SK-N-SH treated with all-trans-retinoic acid at 6 μM for 48 hours (cell line): ENCODE measurements at regions not wholly inside any gene's neighbourhood (a gene's known extent, or its start where the extent isn't known, plus 50 kb on each side); places are given as distances from the start of the nearest gene placed in this dataset.

Experiments
- ATAC-seq: fragments of 200-7000 bp; cut with Tn5 transposase; 3 replicates; pipeline ENCODE4 v1.9.1; 2020; ENCODE audit warnings: mild to moderate bottlenecking, moderate library complexity
- ARNTL ChIP-seq: fragments of 450-650 bp; formaldehyde crosslinking; IDR thresholded peaks from 2 replicates; pipeline ENCODE4 v1.5.0; 2020; ENCODE audit warnings: low read depth, mild to moderate bottlenecking, moderate library complexity, borderline replicate concordance
- BACH2 ChIP-seq: fragments of 250-450 bp; sonication (Bioruptor Pico); IDR thresholded peaks from 2 replicates; pipeline ENCODE4 v1.9.0; 2021; ENCODE audit warnings: mild to moderate bottlenecking, borderline replicate concordance
- CSDC2 ChIP-seq: fragments of 250-450 bp; sonication (Bioruptor Pico); IDR thresholded peaks from 2 replicates; pipeline ENCODE4 v1.5.0; 2020; ENCODE audit warnings: mild to moderate bottlenecking, moderate library complexity
- ESRRG ChIP-seq: fragments of 250-450 bp; sonication (Bioruptor Pico); IDR thresholded peaks from 2 replicates; pipeline ENCODE4 v1.6.1; 2021; ENCODE audit warnings: mild to moderate bottlenecking
- GLIS3 ChIP-seq: fragments of 250-450 bp; sonication (Bioruptor Pico); IDR thresholded peaks from 2 replicates; pipeline ENCODE4 v1.5.0; 2020; ENCODE audit warnings: mild to moderate bottlenecking, moderate library complexity
- ISL1 ChIP-seq: fragments of 250-450 bp; sonication (Bioruptor Pico); IDR thresholded peaks from 2 replicates; pipeline ENCODE4 v2.1.2; 2022; ENCODE audit warnings: mild to moderate bottlenecking, moderate library complexity
- OSR1 ChIP-seq: fragments of 250-450 bp; sonication (Bioruptor Pico); IDR thresholded peaks from 2 replicates; pipeline ENCODE4 v1.8.0; 2022; ENCODE audit warnings: moderate library complexity, mild to moderate bottlenecking, inconsistent platforms
- PPARA ChIP-seq: fragments of 250-450 bp; sonication (Bioruptor Pico); IDR thresholded peaks from 2 replicates; pipeline ENCODE4 v1.5.0; 2020; ENCODE audit warnings: mild to moderate bottlenecking, borderline replicate concordance
- RARB ChIP-seq: fragments of 250-450 bp; sonication (Bioruptor Pico); IDR thresholded peaks from 2 replicates; pipeline ENCODE4 v1.8.0; 2021; ENCODE audit warnings: mild to moderate bottlenecking, moderate library complexity
- SNAI2 ChIP-seq: fragments of 250-450 bp; sonication (Bioruptor Pico); IDR thresholded peaks from 2 replicates; pipeline ENCODE4 v1.5.0; 2020; ENCODE audit warnings: mild to moderate bottlenecking, moderate library complexity
- TCF4 ChIP-seq: fragments of 250-450 bp; sonication (Bioruptor Pico); IDR thresholded peaks from 2 replicates; pipeline ENCODE4 v1.8.0; 2021; ENCODE audit warnings: mild to moderate bottlenecking, moderate library complexity, borderline replicate concordance
- TOX ChIP-seq: fragments of 250-450 bp; sonication (Bioruptor Pico); IDR thresholded peaks from 2 replicates; pipeline ENCODE4 v1.8.0; 2021; ENCODE audit warnings: mild to moderate bottlenecking, moderate library complexity, borderline replicate concordance
- ZC3H10 ChIP-seq: fragments of 250-450 bp; sonication (Bioruptor Pico); IDR thresholded peaks from 2 replicates; pipeline ENCODE4 v1.5.1; 2021; ENCODE audit warnings: mild to moderate bottlenecking, moderate library complexity
- ZFP3 ChIP-seq: fragments of 250-450 bp; sonication (Bioruptor Pico); IDR thresholded peaks from 2 replicates; pipeline ENCODE4 v1.5.0; 2020; ENCODE audit warnings: mild to moderate bottlenecking, moderate library complexity
- ZFP30 ChIP-seq: fragments of 450-650 bp; formaldehyde crosslinking; IDR thresholded peaks from 2 replicates; pipeline ENCODE4 v1.5.0; 2022; ENCODE audit warnings: mild to moderate bottlenecking, moderate library complexity
- ZNF565 ChIP-seq: fragments of 450-650 bp; formaldehyde crosslinking; conservative IDR thresholded peaks from 2 replicates; pipeline ENCODE4 v1.5.0; 2020; ENCODE audit warnings: low read depth, mild to moderate bottlenecking, moderate library complexity
- ZNF70 ChIP-seq: fragments of 450-650 bp; formaldehyde crosslinking; IDR thresholded peaks from 2 replicates; pipeline ENCODE4 v1.5.0; 2020; ENCODE audit warnings: mild to moderate bottlenecking, moderate library complexity
- ZNF8 ChIP-seq: fragments of 450-650 bp; formaldehyde crosslinking; IDR thresholded peaks from 2 replicates; pipeline ENCODE4 v1.5.0; 2020; ENCODE audit warnings: mild to moderate bottlenecking, moderate library complexity
- TF ChIP-seq, protein P1 (sequence below): fragments of 250-450 bp; sonication (Bioruptor Pico); IDR thresholded peaks from 2 replicates; pipeline ENCODE4 v1.5.0; 2020; ENCODE audit warnings: mild to moderate bottlenecking, moderate library complexity
- TF ChIP-seq, protein P2 (sequence below): fragments of 250-450 bp; sonication (Bioruptor Pico); IDR thresholded peaks from 2 replicates; pipeline ENCODE4 v1.5.1; 2020; ENCODE audit warnings: low read depth, mild to moderate bottlenecking, moderate library complexity
- TF ChIP-seq, protein P3 (sequence below): fragments of 250-450 bp; sonication (Bioruptor Pico); IDR thresholded peaks from 2 replicates; pipeline ENCODE4 v1.8.0; 2020; ENCODE audit warnings: mild to moderate bottlenecking, moderate library complexity, borderline replicate concordance
- TF ChIP-seq, protein P4 (sequence below): fragments of 250-450 bp; sonication (Bioruptor Pico); IDR thresholded peaks from 2 replicates; pipeline ENCODE4 v1.8.0; 2021; ENCODE audit warnings: low read depth, mild to moderate bottlenecking, moderate library complexity, borderline replicate concordance
- TF ChIP-seq, protein P5 (sequence below): fragments of 250-450 bp; sonication (Bioruptor Pico); IDR thresholded peaks from 2 replicates; pipeline ENCODE4 v1.5.1; 2021; ENCODE audit warnings: mild to moderate bottlenecking, moderate library complexity

DNA sequence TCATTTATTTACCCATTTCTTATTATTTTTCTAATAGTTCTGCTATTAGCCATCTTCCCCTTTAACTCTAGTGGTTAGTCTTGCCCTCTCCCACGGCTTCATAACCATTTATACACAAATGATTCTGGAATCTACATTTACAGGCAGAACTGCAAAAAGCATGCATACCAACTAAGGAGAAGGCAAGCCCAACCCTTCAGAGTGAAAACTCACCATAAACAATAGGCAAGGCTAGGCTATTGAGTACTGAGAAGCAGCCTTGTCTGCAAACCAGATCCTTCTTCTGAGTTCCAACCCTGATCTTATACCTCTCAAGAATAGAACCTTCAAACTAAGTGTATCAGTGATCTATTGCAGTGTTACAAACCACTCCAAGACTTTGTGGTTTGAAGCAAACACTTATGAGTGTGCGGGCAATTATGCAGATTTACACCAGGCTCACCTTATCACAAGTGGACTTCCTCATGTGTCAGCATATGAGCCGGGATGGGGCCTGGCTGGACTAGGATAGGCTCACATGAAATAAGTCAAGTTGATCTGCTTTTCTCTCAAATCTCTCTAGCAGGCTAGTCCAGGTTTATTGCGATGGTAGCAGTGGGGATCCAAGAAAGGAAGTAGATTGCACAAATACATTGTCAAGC lies 896.9 kb upstream of the PHF14 start:
- no peak for ATAC-seq
- no peak for TF ChIP-seq TOX (CRISPR knock-in tag)
- TF ChIP-seq ZNF70 (CRISPR knock-in tag), result no peak
- no peak for TF ChIP-seq ZC3H10 (CRISPR knock-in tag)
- no peak for TF ChIP-seq SNAI2 (CRISPR knock-in tag)
- TF ChIP-seq ZNF565 (CRISPR knock-in tag), result no peak
- no peak for TF ChIP-seq BACH2 (CRISPR knock-in tag)
- TF ChIP-seq, protein P1, sequence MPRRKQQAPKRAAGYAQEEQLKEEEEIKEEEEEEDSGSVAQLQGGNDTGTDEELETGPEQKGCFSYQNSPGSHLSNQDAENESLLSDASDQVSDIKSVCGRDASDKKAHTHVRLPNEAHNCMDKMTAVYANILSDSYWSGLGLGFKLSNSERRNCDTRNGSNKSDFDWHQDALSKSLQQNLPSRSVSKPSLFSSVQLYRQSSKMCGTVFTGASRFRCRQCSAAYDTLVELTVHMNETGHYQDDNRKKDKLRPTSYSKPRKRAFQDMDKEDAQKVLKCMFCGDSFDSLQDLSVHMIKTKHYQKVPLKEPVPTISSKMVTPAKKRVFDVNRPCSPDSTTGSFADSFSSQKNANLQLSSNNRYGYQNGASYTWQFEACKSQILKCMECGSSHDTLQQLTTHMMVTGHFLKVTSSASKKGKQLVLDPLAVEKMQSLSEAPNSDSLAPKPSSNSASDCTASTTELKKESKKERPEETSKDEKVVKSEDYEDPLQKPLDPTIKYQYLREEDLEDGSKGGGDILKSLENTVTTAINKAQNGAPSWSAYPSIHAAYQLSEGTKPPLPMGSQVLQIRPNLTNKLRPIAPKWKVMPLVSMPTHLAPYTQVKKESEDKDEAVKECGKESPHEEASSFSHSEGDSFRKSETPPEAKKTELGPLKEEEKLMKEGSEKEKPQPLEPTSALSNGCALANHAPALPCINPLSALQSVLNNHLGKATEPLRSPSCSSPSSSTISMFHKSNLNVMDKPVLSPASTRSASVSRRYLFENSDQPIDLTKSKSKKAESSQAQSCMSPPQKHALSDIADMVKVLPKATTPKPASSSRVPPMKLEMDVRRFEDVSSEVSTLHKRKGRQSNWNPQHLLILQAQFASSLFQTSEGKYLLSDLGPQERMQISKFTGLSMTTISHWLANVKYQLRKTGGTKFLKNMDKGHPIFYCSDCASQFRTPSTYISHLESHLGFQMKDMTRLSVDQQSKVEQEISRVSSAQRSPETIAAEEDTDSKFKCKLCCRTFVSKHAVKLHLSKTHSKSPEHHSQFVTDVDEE (CRISPR knock-in tag), result no peak
- TF ChIP-seq GLIS3 (CRISPR knock-in tag), result no peak
- no peak for TF ChIP-seq ISL1 (CRISPR knock-in tag)
- TF ChIP-seq OSR1 (CRISPR knock-in tag), result no peak
- TF ChIP-seq, protein P2, sequence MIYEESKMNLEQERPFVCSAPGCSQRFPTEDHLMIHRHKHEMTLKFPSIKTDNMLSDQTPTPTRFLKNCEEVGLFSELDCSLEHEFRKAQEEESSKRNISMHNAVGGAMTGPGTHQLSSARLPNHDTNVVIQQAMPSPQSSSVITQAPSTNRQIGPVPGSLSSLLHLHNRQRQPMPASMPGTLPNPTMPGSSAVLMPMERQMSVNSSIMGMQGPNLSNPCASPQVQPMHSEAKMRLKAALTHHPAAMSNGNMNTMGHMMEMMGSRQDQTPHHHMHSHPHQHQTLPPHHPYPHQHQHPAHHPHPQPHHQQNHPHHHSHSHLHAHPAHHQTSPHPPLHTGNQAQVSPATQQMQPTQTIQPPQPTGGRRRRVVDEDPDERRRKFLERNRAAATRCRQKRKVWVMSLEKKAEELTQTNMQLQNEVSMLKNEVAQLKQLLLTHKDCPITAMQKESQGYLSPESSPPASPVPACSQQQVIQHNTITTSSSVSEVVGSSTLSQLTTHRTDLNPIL (CRISPR knock-in tag), result no peak
- TF ChIP-seq, protein P3, sequence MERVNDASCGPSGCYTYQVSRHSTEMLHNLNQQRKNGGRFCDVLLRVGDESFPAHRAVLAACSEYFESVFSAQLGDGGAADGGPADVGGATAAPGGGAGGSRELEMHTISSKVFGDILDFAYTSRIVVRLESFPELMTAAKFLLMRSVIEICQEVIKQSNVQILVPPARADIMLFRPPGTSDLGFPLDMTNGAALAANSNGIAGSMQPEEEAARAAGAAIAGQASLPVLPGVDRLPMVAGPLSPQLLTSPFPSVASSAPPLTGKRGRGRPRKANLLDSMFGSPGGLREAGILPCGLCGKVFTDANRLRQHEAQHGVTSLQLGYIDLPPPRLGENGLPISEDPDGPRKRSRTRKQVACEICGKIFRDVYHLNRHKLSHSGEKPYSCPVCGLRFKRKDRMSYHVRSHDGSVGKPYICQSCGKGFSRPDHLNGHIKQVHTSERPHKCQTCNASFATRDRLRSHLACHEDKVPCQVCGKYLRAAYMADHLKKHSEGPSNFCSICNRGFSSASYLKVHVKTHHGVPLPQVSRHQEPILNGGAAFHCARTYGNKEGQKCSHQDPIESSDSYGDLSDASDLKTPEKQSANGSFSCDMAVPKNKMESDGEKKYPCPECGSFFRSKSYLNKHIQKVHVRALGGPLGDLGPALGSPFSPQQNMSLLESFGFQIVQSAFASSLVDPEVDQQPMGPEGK, result no peak
- no peak for TF ChIP-seq CSDC2 (CRISPR knock-in tag)
- TF ChIP-seq TCF4, result no peak
- TF ChIP-seq ZFP30 (CRISPR knock-in tag), result no peak
- TF ChIP-seq RARB (CRISPR knock-in tag), result no peak
- TF ChIP-seq ESRRG, result no peak
- no peak for TF ChIP-seq ZNF8
- no peak for TF ChIP-seq PPARA (CRISPR knock-in tag)
- TF ChIP-seq, protein P4, sequence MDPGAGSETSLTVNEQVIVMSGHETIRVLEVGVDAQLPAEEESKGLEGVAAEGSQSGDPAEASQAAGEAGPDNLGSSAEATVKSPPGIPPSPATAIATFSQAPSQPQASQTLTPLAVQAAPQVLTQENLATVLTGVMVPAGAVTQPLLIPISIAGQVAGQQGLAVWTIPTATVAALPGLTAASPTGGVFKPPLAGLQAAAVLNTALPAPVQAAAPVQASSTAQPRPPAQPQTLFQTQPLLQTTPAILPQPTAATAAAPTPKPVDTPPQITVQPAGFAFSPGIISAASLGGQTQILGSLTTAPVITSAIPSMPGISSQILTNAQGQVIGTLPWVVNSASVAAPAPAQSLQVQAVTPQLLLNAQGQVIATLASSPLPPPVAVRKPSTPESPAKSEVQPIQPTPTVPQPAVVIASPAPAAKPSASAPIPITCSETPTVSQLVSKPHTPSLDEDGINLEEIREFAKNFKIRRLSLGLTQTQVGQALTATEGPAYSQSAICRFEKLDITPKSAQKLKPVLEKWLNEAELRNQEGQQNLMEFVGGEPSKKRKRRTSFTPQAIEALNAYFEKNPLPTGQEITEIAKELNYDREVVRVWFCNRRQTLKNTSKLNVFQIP (CRISPR knock-in tag), result no peak

DNA sequence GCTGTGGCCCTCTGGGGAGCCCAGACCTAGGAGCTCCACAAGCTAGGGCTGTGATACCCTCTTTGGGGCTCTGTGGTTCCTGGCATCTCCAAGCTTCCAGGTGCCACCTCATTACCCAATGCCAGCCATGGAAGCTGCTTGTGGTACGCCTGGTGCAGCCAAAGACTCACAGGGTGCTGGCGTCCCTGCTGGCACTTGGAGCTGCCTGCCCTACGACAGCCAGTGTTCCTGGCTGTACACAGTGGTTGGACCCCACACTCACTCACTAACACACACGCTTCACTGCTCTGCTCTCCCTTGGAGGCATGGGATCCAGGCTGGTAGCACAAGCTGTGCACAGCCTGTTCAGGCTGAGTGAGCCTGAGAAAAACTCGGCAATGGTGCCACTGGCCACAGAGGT lies 894.1 kb upstream of the PHF14 start:
- TF ChIP-seq, protein P1 (CRISPR knock-in tag), result no peak
- TF ChIP-seq CSDC2 (CRISPR knock-in tag) (no peak), ZC3H10 (CRISPR knock-in tag) (no peak), GLIS3 (CRISPR knock-in tag) (no peak), ARNTL (CRISPR knock-in tag) (no peak), RARB (CRISPR knock-in tag) (no peak), TOX (CRISPR knock-in tag) (no peak), ZNF565 (CRISPR knock-in tag) (no peak), ZFP3 (CRISPR knock-in tag) (no peak), TCF4 (no peak), ZNF70 (CRISPR knock-in tag) (no peak), OSR1 (CRISPR knock-in tag) (no peak), BACH2 (CRISPR knock-in tag) (no peak), ESRRG (no peak), ISL1 (CRISPR knock-in tag) (no peak), SNAI2 (CRISPR knock-in tag) (no peak), PPARA (CRISPR knock-in tag) (no peak)
- TF ChIP-seq, protein P4 (CRISPR knock-in tag), result no peak
- TF ChIP-seq, protein P5, sequence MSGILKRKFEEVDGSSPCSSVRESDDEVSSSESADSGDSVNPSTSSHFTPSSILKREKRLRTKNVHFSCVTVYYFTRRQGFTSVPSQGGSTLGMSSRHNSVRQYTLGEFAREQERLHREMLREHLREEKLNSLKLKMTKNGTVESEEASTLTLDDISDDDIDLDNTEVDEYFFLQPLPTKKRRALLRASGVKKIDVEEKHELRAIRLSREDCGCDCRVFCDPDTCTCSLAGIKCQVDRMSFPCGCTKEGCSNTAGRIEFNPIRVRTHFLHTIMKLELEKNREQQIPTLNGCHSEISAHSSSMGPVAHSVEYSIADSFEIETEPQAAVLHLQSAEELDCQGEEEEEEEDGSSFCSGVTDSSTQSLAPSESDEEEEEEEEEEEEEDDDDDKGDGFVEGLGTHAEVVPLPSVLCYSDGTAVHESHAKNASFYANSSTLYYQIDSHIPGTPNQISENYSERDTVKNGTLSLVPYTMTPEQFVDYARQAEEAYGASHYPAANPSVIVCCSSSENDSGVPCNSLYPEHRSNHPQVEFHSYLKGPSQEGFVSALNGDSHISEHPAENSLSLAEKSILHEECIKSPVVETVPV (CRISPR knock-in tag), result no peak
- TF ChIP-seq, protein P2 (CRISPR knock-in tag), result no peak
- ATAC-seq, result no peak
